ENCODE measurements at regions not wholly inside any gene's neighbourhood (a gene's known extent, or its start where the extent isn't known, plus 50 kb on each side); places are given as distances from the start of the nearest gene placed in this dataset.

DNA sequence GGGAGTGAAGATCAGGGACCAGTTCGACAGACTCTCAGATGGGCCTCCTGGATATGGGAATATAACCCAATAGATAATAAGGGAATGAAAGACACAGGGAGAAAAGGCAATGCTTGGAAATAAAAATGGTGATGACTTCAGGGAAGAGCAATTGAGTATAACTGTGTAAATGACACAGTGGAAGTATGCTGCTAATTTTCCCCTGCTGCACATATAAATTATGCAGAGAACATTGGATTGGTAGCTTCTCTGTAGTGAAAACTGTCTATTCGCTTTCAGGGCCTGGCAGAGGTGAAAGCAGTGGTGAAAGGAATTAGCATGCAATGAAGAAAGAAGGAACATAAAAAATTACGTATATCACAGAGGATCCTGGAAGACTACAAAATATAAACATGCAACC is 398.2 kb upstream of the CDH2 start:
- Histone ChIP-seq H3K79me2 (ENCODE audit: control insufficient read depth, insufficient read depth, low read length) (no peaks in the 10 kb centered on the region), H2AFZ (ENCODE audit: insufficient read depth, low read depth, low read length, poor library complexity, severe bottlenecking) (no peak overlapping the region), H3K27ac (ENCODE audit: low read length in 2 of 2) (no peak overlapping the region), H3K27me3 (replicated peaks in 1 of 4; ENCODE audit: control extremely low read depth in 1 of 4, control insufficient read depth in 3 of 4, insufficient read depth in 4 of 4, low read length in 3 of 4) (no peaks in the 10 kb centered on the region), H3K4me1 (ENCODE audit: control insufficient read depth in 2 of 2, insufficient read depth in 2 of 2, low read length in 2 of 2) (no peaks in the 10 kb centered on the region), H3K36me3 (replicated peaks in 1 of 2; ENCODE audit: control extremely low read depth in 1 of 2, control insufficient read depth in 1 of 2, extremely low read depth in 1 of 2, insufficient read depth in 2 of 2, low read length in 1 of 2) (no peaks in the 10 kb centered on the region), H3K9ac (ENCODE audit: low read length) (no peak overlapping the region), H3K9me3 (ENCODE audit: control extremely low read depth in 1 of 3, control insufficient read depth in 2 of 3, insufficient read depth in 1 of 3, low read length in 2 of 3) (no peaks in the 10 kb centered on the region), H4K20me1 (ENCODE audit: control insufficient read depth, insufficient read depth, low read length, poor library complexity, severe bottlenecking) (no peaks in the 10 kb centered on the region), H3K4me3 (ENCODE audit: control extremely low read depth in 1 of 5, extremely low read depth in 1 of 5, insufficient read depth in 1 of 5, low read depth in 2 of 5, low read length in 4 of 5) (no peak overlapping the region), H3K4me2 (replicated peaks; ENCODE audit: low read depth, low read length, poor library complexity, severe bottlenecking) (no peak overlapping the region)
- Mint-ChIP-seq H3K27me3 (no peaks in the 10 kb centered on the region), H3K4me3 (no peak overlapping the region), H3K9me3 (ENCODE audit: insufficient read depth) (peaks cover 3% of the 10 kb centered on the region), H3K4me1 (no peaks in the 10 kb centered on the region), H3K27ac (no peak overlapping the region)
- TF ChIP-seq EZH2 (IDR thresholded peaks at IDR 0.05; ENCODE audit: borderline replicate concordance, insufficient read depth, low read depth, low read length, poor library complexity, severe bottlenecking) = no peak
- TF ChIP-seq, protein P1, sequence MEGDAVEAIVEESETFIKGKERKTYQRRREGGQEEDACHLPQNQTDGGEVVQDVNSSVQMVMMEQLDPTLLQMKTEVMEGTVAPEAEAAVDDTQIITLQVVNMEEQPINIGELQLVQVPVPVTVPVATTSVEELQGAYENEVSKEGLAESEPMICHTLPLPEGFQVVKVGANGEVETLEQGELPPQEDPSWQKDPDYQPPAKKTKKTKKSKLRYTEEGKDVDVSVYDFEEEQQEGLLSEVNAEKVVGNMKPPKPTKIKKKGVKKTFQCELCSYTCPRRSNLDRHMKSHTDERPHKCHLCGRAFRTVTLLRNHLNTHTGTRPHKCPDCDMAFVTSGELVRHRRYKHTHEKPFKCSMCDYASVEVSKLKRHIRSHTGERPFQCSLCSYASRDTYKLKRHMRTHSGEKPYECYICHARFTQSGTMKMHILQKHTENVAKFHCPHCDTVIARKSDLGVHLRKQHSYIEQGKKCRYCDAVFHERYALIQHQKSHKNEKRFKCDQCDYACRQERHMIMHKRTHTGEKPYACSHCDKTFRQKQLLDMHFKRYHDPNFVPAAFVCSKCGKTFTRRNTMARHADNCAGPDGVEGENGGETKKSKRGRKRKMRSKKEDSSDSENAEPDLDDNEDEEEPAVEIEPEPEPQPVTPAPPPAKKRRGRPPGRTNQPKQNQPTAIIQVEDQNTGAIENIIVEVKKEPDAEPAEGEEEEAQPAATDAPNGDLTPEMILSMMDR (IDR thresholded peaks at IDR 0.05) = no peak
- intact Hi-C loops (cut with micrococcal nuclease) = no loop called here
- no peak for ATAC-seq (ENCODE audit: low read depth)
- CTCF ChIA-PET = no interaction called here
- POLR2A ChIA-PET = no interaction called here
- 80% methylated on average over 1 of the region's 3 CpGs for WGBS (ENCODE audit: insufficient coverage)
- no peak for DNase-seq

DNA sequence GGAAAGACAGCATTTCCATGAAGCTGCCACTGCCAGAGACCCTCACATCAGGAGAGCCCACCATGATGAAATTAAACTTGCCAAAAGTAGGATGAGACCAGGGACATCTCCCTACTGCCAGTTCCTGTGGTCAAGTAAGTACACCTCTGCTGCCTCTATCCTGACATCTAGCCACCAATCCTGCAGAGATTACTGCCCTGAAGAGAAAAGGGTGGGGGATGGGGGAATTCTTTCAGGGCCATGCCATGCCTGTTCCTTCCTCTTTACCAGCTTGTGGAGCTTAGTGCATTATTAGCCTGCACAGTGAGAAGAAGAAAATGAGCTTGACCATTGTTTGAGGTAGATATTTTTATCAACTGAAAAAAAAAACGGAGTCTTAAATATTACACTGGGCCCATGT is 397.2 kb upstream of the CDH2 start:
- TF ChIP-seq, protein P1 (IDR thresholded peaks at IDR 0.05) = no peak
- TF ChIP-seq EZH2 (IDR thresholded peaks at IDR 0.05; ENCODE audit: borderline replicate concordance, insufficient read depth, low read depth, low read length, poor library complexity, severe bottlenecking) = no peak
- no peaks in the 10 kb centered on the region for H3K27me3 Mint-ChIP-seq
- H3K4me1 Mint-ChIP-seq = no peaks in the 10 kb centered on the region
- ChIA-PET POLR2A (no interaction called here), CTCF (no interaction called here)
- Histone ChIP-seq H3K4me3 (ENCODE audit: control extremely low read depth in 1 of 5, extremely low read depth in 1 of 5, insufficient read depth in 1 of 5, low read depth in 2 of 5, low read length in 4 of 5) (no peak overlapping the region), H3K4me2 (replicated peaks; ENCODE audit: low read depth, low read length, poor library complexity, severe bottlenecking) (no peak overlapping the region), H3K36me3 (replicated peaks in 1 of 2; ENCODE audit: control extremely low read depth in 1 of 2, control insufficient read depth in 1 of 2, extremely low read depth in 1 of 2, insufficient read depth in 2 of 2, low read length in 1 of 2) (no peaks in the 10 kb centered on the region), H3K9me3 (ENCODE audit: control extremely low read depth in 1 of 3, control insufficient read depth in 2 of 3, insufficient read depth in 1 of 3, low read length in 2 of 3) (no peaks in the 10 kb centered on the region), H3K4me1 (ENCODE audit: control insufficient read depth in 2 of 2, insufficient read depth in 2 of 2, low read length in 2 of 2) (no peaks in the 10 kb centered on the region), H3K27me3 (replicated peaks in 1 of 4; ENCODE audit: control extremely low read depth in 1 of 4, control insufficient read depth in 3 of 4, insufficient read depth in 4 of 4, low read length in 3 of 4) (no peaks in the 10 kb centered on the region), H3K9ac (ENCODE audit: low read length) (no peak overlapping the region), H4K20me1 (ENCODE audit: control insufficient read depth, insufficient read depth, low read length, poor library complexity, severe bottlenecking) (no peaks in the 10 kb centered on the region), H3K79me2 (ENCODE audit: control insufficient read depth, insufficient read depth, low read length) (no peaks in the 10 kb centered on the region), H3K27ac (ENCODE audit: low read length in 2 of 2) (no peak overlapping the region), H2AFZ (ENCODE audit: insufficient read depth, low read depth, low read length, poor library complexity, severe bottlenecking) (no peak overlapping the region)
- ATAC-seq (ENCODE audit: low read depth) (no peak), DNase-seq (no peak)
- H3K9me3 Mint-ChIP-seq (ENCODE audit: insufficient read depth) = peaks cover 3% of the 10 kb centered on the region
- intact Hi-C loops (cut with micrococcal nuclease) = no loop called here
- H3K27ac Mint-ChIP-seq = no peak overlapping the region
- WGBS (ENCODE audit: insufficient coverage) = no CpG with 5 or more reads among the region's 1 CpG
- H3K4me3 Mint-ChIP-seq = no peak overlapping the region

All from B cell (primary cell).